ENCODE measurements at regions not wholly inside any gene's neighbourhood (a gene's known extent, or its start where the extent isn't known, plus 50 kb on each side); places are given as distances from the start of the nearest gene placed in this dataset.

- no peak for TF ChIP-seq CTCF (IDR thresholded peaks at IDR 0.05; ENCODE audit: insufficient read depth, missing control alignments)
- no peak for DNase-seq (ENCODE audit: insufficient read length, low spot score)
- no peak for FAIRE-seq
Measured at GRCh38 chr12:42807251-42807650, 217.7 kb upstream of the PRICKLE1 start.

GRCh38 chr12:42804928-42805327 is 215.4 kb upstream of the PRICKLE1 start:
- no peak for DNase-seq (ENCODE audit: insufficient read length, low spot score)
- TF ChIP-seq CTCF (IDR thresholded peaks at IDR 0.05; ENCODE audit: insufficient read depth, missing control alignments) = no peak
- no peak for FAIRE-seq

- DNase-seq (ENCODE audit: insufficient read length, low spot score) = no peak
- TF ChIP-seq CTCF (IDR thresholded peaks at IDR 0.05; ENCODE audit: insufficient read depth, missing control alignments) = no peak
- FAIRE-seq = no peak
Measured at GRCh38 chr12:42802785-42803189, 213.2 kb upstream of the PRICKLE1 start.

- no peak for TF ChIP-seq CTCF (IDR thresholded peaks at IDR 0.05; ENCODE audit: insufficient read depth, missing control alignments)
- FAIRE-seq (no peak), DNase-seq (ENCODE audit: insufficient read length, low spot score) (no peak)
Measured at GRCh38 chr12:42801271-42801670, 211.7 kb upstream of the PRICKLE1 start.

GRCh38 chr12:42799966-42800365 is 210.4 kb upstream of the PRICKLE1 start:
- DNase-seq (ENCODE audit: insufficient read length, low spot score) (no peak), FAIRE-seq (no peak)
- TF ChIP-seq CTCF (IDR thresholded peaks at IDR 0.05; ENCODE audit: insufficient read depth, missing control alignments) = no peak

GRCh38 chr12:42798811-42799438 is 209.4 kb upstream of the PRICKLE1 start:
- FAIRE-seq = no peak

More at GRCh38 chr12:42798811-42799438, 209.4 kb upstream of the PRICKLE1 start:
- TF ChIP-seq CTCF (IDR thresholded peaks at IDR 0.05; ENCODE audit: insufficient read depth, missing control alignments) = no peak
- no peak for DNase-seq (ENCODE audit: insufficient read length, low spot score)
